GM12878 (cell line): ENCODE measurements at regions not wholly inside any gene's neighbourhood (a gene's known extent, or its start where the extent isn't known, plus 50 kb on each side); places are given as distances from the start of the nearest gene placed in this dataset.

Experiments used
- BHLHE40 ChIP-seq, 2 experiments: fragments of 450-650 bp in 1 of 2; IDR thresholded peaks; 2 replicates each; pipeline ENCODE4 v1.6.1; 2011 to 2017; ENCODE audit warnings: low read depth in 2 of 2, borderline replicate concordance in 1 of 2, improper control_type of control experiment in 1 of 2, low read length in 1 of 2, mild to moderate bottlenecking in 1 of 2
- CEBPB ChIP-seq, 2 experiments: fragments of 150-350 bp in 1 of 2; IDR thresholded peaks; 2 replicates each; pipeline ENCODE4 v1.6.1; 2012 to 2014; ENCODE audit warnings: low read depth in 2 of 2, low read length in 2 of 2, borderline replicate concordance in 1 of 2, inconsistent platforms in 1 of 2
- CREB1 ChIP-seq: IDR thresholded peaks from 2 replicates; pipeline ENCODE4 v1.6.1; 2012; ENCODE audit warnings: low read depth, mild to moderate bottlenecking, inconsistent platforms
- CREM ChIP-seq: IDR thresholded peaks from 2 replicates; pipeline ENCODE4 v1.6.1; 2014; ENCODE audit warnings: antibody characterized with exemption, low read depth
- DPF2 ChIP-seq: fragments of 450-650 bp; IDR thresholded peaks from 2 replicates; pipeline ENCODE4 v1.6.1; 2017; ENCODE audit warnings: mild to moderate bottlenecking
- JUNB ChIP-seq: IDR thresholded peaks from 2 replicates; pipeline ENCODE4 v1.6.1; 2016; ENCODE audit warnings: antibody characterized with exemption, mild to moderate bottlenecking
- MAX ChIP-seq: IDR thresholded peaks from 2 replicates; pipeline ENCODE4 v1.6.1; 2012; ENCODE audit warnings: low read depth, low read length, improper control_type of control experiment
- MTA2 ChIP-seq: fragments of 450-650 bp; IDR thresholded peaks from 2 replicates; pipeline ENCODE4 v1.6.1; 2016; ENCODE audit warnings: low read depth, mild to moderate bottlenecking, moderate library complexity
- NR2C2 ChIP-seq: IDR thresholded peaks from 2 replicates; pipeline ENCODE4 v1.6.1; 2011; ENCODE audit warnings: borderline replicate concordance, low read depth; ENCODE audit not compliant: control insufficient read depth, insufficient read length
- PAX5 ChIP-seq: IDR thresholded peaks from 2 replicates; pipeline ENCODE4 v1.6.1; 2011; ENCODE audit warnings: low read depth, low read length, borderline replicate concordance
- RB1 ChIP-seq: fragments of 450-650 bp; formaldehyde crosslinking; IDR thresholded peaks from 2 replicates; pipeline ENCODE4 v1.6.1; 2017; ENCODE audit warnings: mild to moderate bottlenecking, borderline replicate concordance
- RELA ChIP-seq: fragments of 450-650 bp; IDR thresholded peaks from 2 replicates; pipeline ENCODE4 v1.8.0; 2014; ENCODE audit warnings: borderline replicate concordance; ENCODE audit not compliant: partially characterized antibody
- RFX5 ChIP-seq: IDR thresholded peaks from 2 replicates; pipeline ENCODE4 v1.6.1; 2011; ENCODE audit warnings: low read depth, low read length, improper control_type of control experiment
- RUNX3 ChIP-seq: IDR thresholded peaks from 2 replicates; pipeline ENCODE4 v1.6.1; 2012; ENCODE audit warnings: low read length, inconsistent platforms
- SIN3A ChIP-seq: IDR thresholded peaks from 2 replicates; pipeline ENCODE4 v1.6.1; 2012; ENCODE audit warnings: low read depth, low read length, improper control_type of control experiment
- SUPT20H ChIP-seq: IDR thresholded peaks from 2 replicates; pipeline ENCODE4 v1.6.1; 2011; ENCODE audit warnings: low read depth, mild to moderate bottlenecking, low read length, moderate library complexity, borderline replicate concordance; ENCODE audit not compliant: control insufficient read depth
- TARDBP ChIP-seq: IDR thresholded peaks from 2 replicates; pipeline ENCODE4 v1.6.1; 2016; ENCODE audit warnings: borderline replicate concordance
- TCF7 ChIP-seq: IDR thresholded peaks from 2 replicates; pipeline ENCODE4 v1.6.1; 2014; ENCODE audit warnings: antibody characterized with exemption, borderline replicate concordance
- ZBTB11 ChIP-seq: fragments of 450-650 bp; formaldehyde crosslinking; IDR thresholded peaks from 2 replicates; pipeline ENCODE4 v1.5.0; 2022; ENCODE audit warnings: mild to moderate bottlenecking, missing genetic modification characterization
- ZNF217 ChIP-seq: fragments of 450-650 bp; IDR thresholded peaks from 2 replicates; pipeline ENCODE4 v1.6.1; 2017; ENCODE audit warnings: antibody characterized with exemption, mild to moderate bottlenecking
- ZNF384 ChIP-seq: IDR thresholded peaks from 2 replicates; pipeline ENCODE4 v1.6.1; 2012; ENCODE audit warnings: low read depth, mild to moderate bottlenecking, low read length, improper control_type of control experiment, borderline replicate concordance
- ZSCAN29 ChIP-seq: fragments of 450-650 bp; IDR thresholded peaks from 2 replicates; pipeline ENCODE4 v1.6.1; 2017; ENCODE audit warnings: mild to moderate bottlenecking, moderate library complexity
- TF ChIP-seq, protein P1 (sequence below): fragments of 450-650 bp; IDR thresholded peaks from 2 replicates; pipeline ENCODE4 v1.6.1; 2017; ENCODE audit warnings: low read depth, mild to moderate bottlenecking, moderate library complexity
- TF ChIP-seq, protein P2 (sequence below): fragments of 450-650 bp; IDR thresholded peaks from 2 replicates; pipeline ENCODE4 v1.6.1; 2017; ENCODE audit warnings: antibody characterized with exemption, mild to moderate bottlenecking, moderate library complexity

DNA sequence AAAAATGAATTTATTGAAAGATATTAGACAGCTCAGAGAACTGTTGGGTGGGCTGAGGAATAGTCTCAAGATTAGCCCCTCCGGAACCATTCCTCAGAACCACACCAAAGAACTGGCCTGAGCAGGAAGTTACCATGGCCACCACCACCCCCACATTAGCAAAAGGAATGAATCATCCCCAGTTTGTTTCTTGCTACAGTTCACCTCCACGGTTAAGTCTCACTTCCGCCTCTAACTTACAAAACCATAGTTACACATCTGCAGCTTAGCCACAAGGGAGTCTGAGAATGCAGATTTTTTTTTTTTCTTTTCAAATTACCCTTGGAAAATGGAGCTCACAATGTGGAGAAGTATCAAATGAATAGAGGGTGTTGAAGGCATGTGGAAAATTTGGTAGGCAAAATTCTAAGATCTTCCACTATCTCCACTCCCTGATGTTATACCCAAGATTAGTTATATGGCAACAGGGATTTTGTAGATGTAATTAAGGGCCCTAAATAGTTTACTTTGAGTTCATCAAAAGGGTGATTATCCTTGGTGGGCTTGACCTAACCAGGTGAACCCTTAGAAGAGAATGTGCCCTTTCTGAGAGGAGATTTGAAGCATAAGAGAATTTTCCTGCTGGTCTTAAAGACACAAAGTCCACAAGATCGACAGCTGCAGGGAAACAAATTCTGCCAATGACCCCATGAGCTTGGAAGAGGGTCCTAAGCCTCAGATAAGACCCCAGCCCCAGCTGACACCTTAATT, 129.8 kb upstream of the KRR1 start (continued):
- TF ChIP-seq, protein P1, sequence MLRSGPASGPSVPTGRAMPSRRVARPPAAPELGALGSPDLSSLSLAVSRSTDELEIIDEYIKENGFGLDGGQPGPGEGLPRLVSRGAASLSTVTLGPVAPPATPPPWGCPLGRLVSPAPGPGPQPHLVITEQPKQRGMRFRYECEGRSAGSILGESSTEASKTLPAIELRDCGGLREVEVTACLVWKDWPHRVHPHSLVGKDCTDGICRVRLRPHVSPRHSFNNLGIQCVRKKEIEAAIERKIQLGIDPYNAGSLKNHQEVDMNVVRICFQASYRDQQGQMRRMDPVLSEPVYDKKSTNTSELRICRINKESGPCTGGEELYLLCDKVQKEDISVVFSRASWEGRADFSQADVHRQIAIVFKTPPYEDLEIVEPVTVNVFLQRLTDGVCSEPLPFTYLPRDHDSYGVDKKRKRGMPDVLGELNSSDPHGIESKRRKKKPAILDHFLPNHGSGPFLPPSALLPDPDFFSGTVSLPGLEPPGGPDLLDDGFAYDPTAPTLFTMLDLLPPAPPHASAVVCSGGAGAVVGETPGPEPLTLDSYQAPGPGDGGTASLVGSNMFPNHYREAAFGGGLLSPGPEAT = peak; percentile 92
- TF ChIP-seq ZNF217 (peak; percentile 46; the same call in 1 of the 2 replicates), JUNB (peak; percentile 83), CREB1 (no peak), DPF2 (peak; percentile 94), SIN3A (no peak), MTA2 (peak; percentile 91), ZSCAN29 (no peak), ZBTB11 (CRISPR knock-in tag) (no peak), NR2C2 (no peak), TARDBP (no peak), RUNX3 (peak; percentile 97), MAX (no peak), SUPT20H (no peak), RELA (no peak), ZNF384 (peak; percentile 96), CREM (peak; percentile 76; the same call in 1 of the 2 replicates), RFX5 (no peak), RB1 (no peak), TCF7 (peak; percentile 94), PAX5 (peak; percentile 85; the same call in 1 of the 2 replicates), BHLHE40 (IDR thresholded peaks at IDR 0.05; ENCODE audit: borderline replicate concordance in 1 of 2, low read depth in 2 of 2, low read length in 1 of 2) (peak in 1 of 2 experiments; percentile 27; a peak in 1 of 4 replicates), CEBPB (IDR thresholded peaks at IDR 0.05; ENCODE audit: borderline replicate concordance in 1 of 2, low read depth in 2 of 2, low read length in 2 of 2) (peak in 1 of 2 experiments; percentile 62; a peak in 1 of 4 replicates)
- TF ChIP-seq, protein P2, sequence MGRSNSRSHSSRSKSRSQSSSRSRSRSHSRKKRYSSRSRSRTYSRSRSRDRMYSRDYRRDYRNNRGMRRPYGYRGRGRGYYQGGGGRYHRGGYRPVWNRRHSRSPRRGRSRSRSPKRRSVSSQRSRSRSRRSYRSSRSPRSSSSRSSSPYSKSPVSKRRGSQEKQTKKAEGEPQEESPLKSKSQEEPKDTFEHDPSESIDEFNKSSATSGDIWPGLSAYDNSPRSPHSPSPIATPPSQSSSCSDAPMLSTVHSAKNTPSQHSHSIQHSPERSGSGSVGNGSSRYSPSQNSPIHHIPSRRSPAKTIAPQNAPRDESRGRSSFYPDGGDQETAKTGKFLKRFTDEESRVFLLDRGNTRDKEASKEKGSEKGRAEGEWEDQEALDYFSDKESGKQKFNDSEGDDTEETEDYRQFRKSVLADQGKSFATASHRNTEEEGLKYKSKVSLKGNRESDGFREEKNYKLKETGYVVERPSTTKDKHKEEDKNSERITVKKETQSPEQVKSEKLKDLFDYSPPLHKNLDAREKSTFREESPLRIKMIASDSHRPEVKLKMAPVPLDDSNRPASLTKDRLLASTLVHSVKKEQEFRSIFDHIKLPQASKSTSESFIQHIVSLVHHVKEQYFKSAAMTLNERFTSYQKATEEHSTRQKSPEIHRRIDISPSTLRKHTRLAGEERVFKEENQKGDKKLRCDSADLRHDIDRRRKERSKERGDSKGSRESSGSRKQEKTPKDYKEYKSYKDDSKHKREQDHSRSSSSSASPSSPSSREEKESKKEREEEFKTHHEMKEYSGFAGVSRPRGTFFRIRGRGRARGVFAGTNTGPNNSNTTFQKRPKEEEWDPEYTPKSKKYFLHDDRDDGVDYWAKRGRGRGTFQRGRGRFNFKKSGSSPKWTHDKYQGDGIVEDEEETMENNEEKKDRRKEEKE = no peak
